Stimulated activated CD4-positive, alpha-beta T cell treated with anti-CD3 and anti-CD28 coated beads, Interleukin-1b, Interleukin-23, amount 100 ng/mL, for 24 hours (primary cell): ENCODE measurements at regions not wholly inside any gene's neighbourhood (a gene's known extent, or its start where the extent isn't known, plus 50 kb on each side); places are given as distances from the start of the nearest gene placed in this dataset.
"Not testable (repeated sequence)": the region's sequence is repeated elsewhere in the genome, so short reads cannot be mapped to it uniquely, and the experiment has no call there.

ENCODE experiments used
- DNase-seq, 4 experiments: peaks; one replicate each; pipeline ENCODE4 v3.0.0-alpha.2; 2020; ENCODE audit warnings: low read depth in 4 of 4, low spot score in 1 of 4

GRCh38 chr9:105972466-105973204 lies 278.3 kb downstream of the TMEM38B start:
- DNase-seq = no peak

- no peak for DNase-seq
These were observed 279.6 kb downstream of the TMEM38B start for GRCh38 chr9:105973951-105974351.

GRCh38 chr9:105975886-105976645 lies 281.7 kb downstream of the TMEM38B start:
- no peak for DNase-seq

GRCh38 chr9:105978336-105978735 lies 284.0 kb downstream of the TMEM38B start:
- no peak for DNase-seq

- no peak for DNase-seq
These were observed 284.5 kb downstream of the TMEM38B start for GRCh38 chr9:105978826-105979225.

- DNase-seq = no peak
These were observed 284.9 kb downstream of the TMEM38B start for GRCh38 chr9:105979290-105979689.

- no peak for DNase-seq
These were observed 290.4 kb downstream of the TMEM38B start for GRCh38 chr9:105984714-105985113.

- DNase-seq = no peak
These were observed 298.9 kb downstream of the TMEM38B start for GRCh38 chr9:105993116-105993854.

GRCh38 chr9:105993921-105994715 lies 299.8 kb downstream of the TMEM38B start:
- DNase-seq = no peak

GRCh38 chr9:105994970-105995369 lies 300.6 kb downstream of the TMEM38B start:
- DNase-seq = no peak

GRCh38 chr9:106017198-106017740 lies 322.9 kb downstream of the TMEM38B start:
- DNase-seq = no peak

GRCh38 chr9:106019039-106019680 lies 324.8 kb downstream of the TMEM38B start:
- DNase-seq = no peak

- no peak for DNase-seq
These were observed 325.4 kb downstream of the TMEM38B start for GRCh38 chr9:106019702-106020101.

GRCh38 chr9:106020186-106020585 lies 325.8 kb downstream of the TMEM38B start:
- DNase-seq = no peak

- no peak for DNase-seq
These were observed 329.1 kb downstream of the TMEM38B start for GRCh38 chr9:106023455-106023854.

GRCh38 chr9:106025453-106025852 lies 331.1 kb downstream of the TMEM38B start:
- DNase-seq = no peak

GRCh38 chr9:106030146-106030545 lies 335.8 kb downstream of the TMEM38B start:
- DNase-seq = not testable (repeated sequence)

GRCh38 chr9:106032978-106033377 lies 338.6 kb downstream of the TMEM38B start:
- no peak for DNase-seq

GRCh38 chr9:106035806-106036205 lies 341.5 kb downstream of the TMEM38B start:
- DNase-seq = no peak
